Activated T-cell treated with anti-CD3 and anti-CD28 coated beads, Interleukin-2, amount 50 U/mL, for 4 hours (primary cell): ENCODE measurements at regions not wholly inside any gene's neighbourhood (a gene's known extent, or its start where the extent isn't known, plus 50 kb on each side); places are given as distances from the start of the nearest gene placed in this dataset.
"Not testable (repeated sequence)": the region's sequence is repeated elsewhere in the genome, so short reads cannot be mapped to it uniquely, and the experiment has no call there.

Experiments used
- ATAC-seq, 2 donors: fragments of 200-7000 bp; cut with Tn5 transposase; one replicate each; pipeline ENCODE4 v1.10.0; 2021
- DNase-seq: peaks from one replicate; pipeline ENCODE4 v3.0.0-alpha.2; 2020
- H3K27me3 Mint-ChIP-seq: one replicate; pipeline ENCODE4 v1.8.0; 2021; ENCODE audit warnings: low read depth, mixed read lengths
- H3K36me3 Mint-ChIP-seq: one replicate; pipeline ENCODE4 v1.8.0; 2022; ENCODE audit warnings: mixed read lengths; ENCODE audit not compliant: insufficient read depth
- H3K4me1 Mint-ChIP-seq: one replicate; pipeline ENCODE4 v1.8.0; 2021; ENCODE audit warnings: low read depth, mixed read lengths
- H3K4me3 Mint-ChIP-seq: one replicate; pipeline ENCODE4 v1.8.0; 2021; ENCODE audit warnings: mild to moderate bottlenecking, moderate library complexity, mixed read lengths
- H3K9me3 Mint-ChIP-seq: one replicate; pipeline ENCODE4 v1.8.0; 2021; ENCODE audit warnings: mixed read lengths

- H3K4me1 Mint-ChIP-seq: no peaks in the 10 kb centered on the region
- H3K27me3 Mint-ChIP-seq: peaks cover 2% of the 10 kb centered on the region
- no peaks in the 10 kb centered on the region for H3K36me3 Mint-ChIP-seq
- no peak for DNase-seq
- H3K4me3 Mint-ChIP-seq: no peak overlapping the region
- no peaks in the 10 kb centered on the region for H3K9me3 Mint-ChIP-seq
- ATAC-seq: no peak
Observed at GRCh38 chr1:58064166-58064565, 482.4 kb downstream of the OMA1 start.

- no peak for ATAC-seq
Observed at GRCh38 chr1:58063095-58063494, 483.4 kb downstream of the OMA1 start.

GRCh38 chr1:58062635-58063034, 483.9 kb downstream of the OMA1 start:
- H3K27me3 Mint-ChIP-seq: peaks cover 2% of the 10 kb centered on the region
- H3K4me1 Mint-ChIP-seq: no peaks in the 10 kb centered on the region
- no peak for ATAC-seq
- no peaks in the 10 kb centered on the region for H3K9me3 Mint-ChIP-seq
- no peaks in the 10 kb centered on the region for H3K36me3 Mint-ChIP-seq
- H3K4me3 Mint-ChIP-seq: no peak overlapping the region
- DNase-seq: no peak

More at GRCh38 chr1:58063095-58063494, 483.4 kb downstream of the OMA1 start:
- no peak for DNase-seq
- Mint-ChIP-seq H3K27me3 (peaks cover 2% of the 10 kb centered on the region), H3K4me3 (no peak overlapping the region), H3K9me3 (no peaks in the 10 kb centered on the region), H3K4me1 (no peaks in the 10 kb centered on the region), H3K36me3 (no peaks in the 10 kb centered on the region)

GRCh38 chr1:58060559-58061170, 485.9 kb downstream of the OMA1 start:
- Mint-ChIP-seq H3K4me3 (no peak overlapping the region), H3K36me3 (no peaks in the 10 kb centered on the region), H3K4me1 (no peaks in the 10 kb centered on the region), H3K27me3 (peaks cover 2% of the 10 kb centered on the region), H3K9me3 (no peaks in the 10 kb centered on the region)
- ATAC-seq: no peak
- no peak for DNase-seq

GRCh38 chr1:58059789-58060188, 486.7 kb downstream of the OMA1 start:
- no peaks in the 10 kb centered on the region for H3K36me3 Mint-ChIP-seq
- DNase-seq (no peak), ATAC-seq (no peak)
- no peak overlapping the region for H3K4me3 Mint-ChIP-seq
- no peaks in the 10 kb centered on the region for H3K4me1 Mint-ChIP-seq
- peaks cover 2% of the 10 kb centered on the region for H3K27me3 Mint-ChIP-seq
- H3K9me3 Mint-ChIP-seq: no peaks in the 10 kb centered on the region

- Mint-ChIP-seq H3K4me1 (no peaks in the 10 kb centered on the region), H3K36me3 (no peaks in the 10 kb centered on the region), H3K9me3 (no peaks in the 10 kb centered on the region), H3K27me3 (peaks cover 2% of the 10 kb centered on the region), H3K4me3 (no peak overlapping the region)
- ATAC-seq: no peak
- DNase-seq: no peak
Observed at GRCh38 chr1:58058323-58058722, 488.2 kb downstream of the OMA1 start.

- H3K4me1 Mint-ChIP-seq: no peaks in the 10 kb centered on the region
- no peaks in the 10 kb centered on the region for H3K9me3 Mint-ChIP-seq
- H3K36me3 Mint-ChIP-seq: no peaks in the 10 kb centered on the region
- ATAC-seq: no peak
- H3K4me3 Mint-ChIP-seq: no peak overlapping the region
- H3K27me3 Mint-ChIP-seq: peaks cover 2% of the 10 kb centered on the region
- DNase-seq: no peak
Observed at GRCh38 chr1:58057826-58058225, 488.7 kb downstream of the OMA1 start.

- not testable (repeated sequence) for DNase-seq, ATAC-seq, H3K27me3 Mint-ChIP-seq, H3K36me3 Mint-ChIP-seq, H3K4me3 Mint-ChIP-seq, H3K4me1 Mint-ChIP-seq, H3K9me3 Mint-ChIP-seq
Observed at GRCh38 chr1:58051187-58051586, 495.3 kb downstream of the OMA1 start.

- no peaks in the 10 kb centered on the region for H3K4me1 Mint-ChIP-seq
- no peaks in the 10 kb centered on the region for H3K27me3 Mint-ChIP-seq
- no peak overlapping the region for H3K4me3 Mint-ChIP-seq
- H3K36me3 Mint-ChIP-seq: no peaks in the 10 kb centered on the region
- no peaks in the 10 kb centered on the region for H3K9me3 Mint-ChIP-seq
- DNase-seq (no peak), ATAC-seq (no peak)
Observed at GRCh38 chr1:58047265-58047858, 499.2 kb downstream of the OMA1 start.

GRCh38 chr1:58045094-58045705, 501.3 kb downstream of the OMA1 start:
- Mint-ChIP-seq H3K4me1 (no peaks in the 10 kb centered on the region), H3K9me3 (no peaks in the 10 kb centered on the region), H3K4me3 (no peak overlapping the region), H3K27me3 (no peaks in the 10 kb centered on the region), H3K36me3 (no peaks in the 10 kb centered on the region)
- ATAC-seq (no peak), DNase-seq (no peak)

GRCh38 chr1:58041621-58042020, 504.9 kb downstream of the OMA1 start:
- no peak for ATAC-seq
- Mint-ChIP-seq H3K4me1 (no peaks in the 10 kb centered on the region), H3K9me3 (no peaks in the 10 kb centered on the region), H3K4me3 (no peak overlapping the region), H3K36me3 (no peaks in the 10 kb centered on the region), H3K27me3 (peaks cover 2% of the 10 kb centered on the region)
- no peak for DNase-seq

- Mint-ChIP-seq H3K9me3 (no peaks in the 10 kb centered on the region), H3K36me3 (no peaks in the 10 kb centered on the region), H3K4me3 (no peak overlapping the region), H3K27me3 (peaks cover 2% of the 10 kb centered on the region), H3K4me1 (no peaks in the 10 kb centered on the region)
- no peak for DNase-seq
- no peak for ATAC-seq
Observed at GRCh38 chr1:58038574-58038973, 508.0 kb downstream of the OMA1 start.

GRCh38 chr1:58035523-58035922, 511.0 kb downstream of the OMA1 start:
- no peak for DNase-seq
- Mint-ChIP-seq H3K36me3 (no peaks in the 10 kb centered on the region), H3K4me3 (no peak overlapping the region), H3K27me3 (peaks cover 2% of the 10 kb centered on the region), H3K4me1 (no peaks in the 10 kb centered on the region), H3K9me3 (no peaks in the 10 kb centered on the region)
- no peak for ATAC-seq

GRCh38 chr1:58033311-58033710, 513.2 kb downstream of the OMA1 start:
- H3K4me3 Mint-ChIP-seq: no peak overlapping the region
- no peaks in the 10 kb centered on the region for H3K9me3 Mint-ChIP-seq
- no peak for ATAC-seq
- H3K27me3 Mint-ChIP-seq: peaks cover 6% of the 10 kb centered on the region
- H3K36me3 Mint-ChIP-seq: no peaks in the 10 kb centered on the region
- no peaks in the 10 kb centered on the region for H3K4me1 Mint-ChIP-seq
- DNase-seq: no peak

- H3K27me3 Mint-ChIP-seq: peaks cover 5% of the 10 kb centered on the region
- no peak overlapping the region for H3K4me3 Mint-ChIP-seq
- no peaks in the 10 kb centered on the region for H3K9me3 Mint-ChIP-seq
- ATAC-seq (no peak), DNase-seq (no peak)
- H3K36me3 Mint-ChIP-seq: no peaks in the 10 kb centered on the region
- H3K4me1 Mint-ChIP-seq: no peaks in the 10 kb centered on the region
Observed at GRCh38 chr1:58032611-58033073, 513.9 kb downstream of the OMA1 start.
